Breast epithelium (tissue), 4 donors: ENCODE measurements at regions not wholly inside any gene's neighbourhood (a gene's known extent, or its start where the extent isn't known, plus 50 kb on each side); places are given as distances from the start of the nearest gene placed in this dataset.

ENCODE experiments used
- DNase-seq, 2 donors: peaks; one replicate each; pipeline ENCODE4 v3.0.0-alpha.2; 2019; ENCODE audit warnings: low spot score in 2 of 2
- H3K27ac ChIP-seq, 2 donors: fragments of 200-600 bp; sonication (generic) in 1 of 2; one replicate each; pipeline ENCODE4 v1.5.1; 2016 to 2019; ENCODE audit warnings: mild to moderate bottlenecking in 1 of 2
- H3K27me3 ChIP-seq, 2 donors: fragments of 200-600 bp; sonication (generic) in 1 of 2; one replicate each; pipeline versions ENCODE4 v1.5.1 to v1.6.0; 2017 to 2019; ENCODE audit warnings: control low read depth in 1 of 2, mild to moderate bottlenecking in 1 of 2
- H3K36me3 ChIP-seq: fragments of 200-600 bp; one replicate; pipeline ENCODE4 v1.5.1; 2019
- H3K4me1 ChIP-seq, 2 donors: fragments of 200-600 bp; sonication (generic); one replicate each; pipeline ENCODE4 v1.5.1; 2016 to 2019; ENCODE audit warnings: control low read depth in 1 of 2
- H3K4me3 ChIP-seq, 3 donors: fragments of 200-600 bp; sonication (generic); 1 replicate in 2 of 3; 2 replicates in 1 of 3; pipeline ENCODE4 v1.5.1; 2016 to 2019; ENCODE audit warnings: mild to moderate bottlenecking in 3 of 3, moderate library complexity in 2 of 3
- H3K9me3 ChIP-seq, 2 donors: fragments of 200-600 bp; sonication (generic) in 1 of 2; one replicate each; pipeline ENCODE4 v1.5.1; 2016 to 2019; ENCODE audit warnings: control low read depth in 1 of 2
- POLR2A ChIP-seq: fragments of 450-650 bp; IDR thresholded peaks from one replicate; pipeline ENCODE4 v1.6.1; 2016; ENCODE audit warnings: antibody characterized with exemption, mild to moderate bottlenecking, moderate library complexity
- POLR2AphosphoS5 ChIP-seq, 3 donors: sonication (generic); formaldehyde crosslinking; IDR thresholded peaks; one replicate each; pipeline ENCODE4 v1.6.1; 2017; ENCODE audit warnings: antibody characterized with exemption in 3 of 3
- intact Hi-C: fragments of 100-400 bp; cut with DNase I; formaldehyde crosslinking; loops from one replicate; pipeline ENCODE4 v1.15.1; 2023; ENCODE audit warnings: low total_unique reads
- TF ChIP-seq, protein P1 (sequence below), 3 donors: fragments of 450-650 bp; IDR thresholded peaks; one replicate each; pipeline ENCODE4 v1.5.1; 2016 to 2017; ENCODE audit warnings: antibody characterized with exemption in 3 of 3, mild to moderate bottlenecking in 3 of 3, moderate library complexity in 3 of 3

DNA sequence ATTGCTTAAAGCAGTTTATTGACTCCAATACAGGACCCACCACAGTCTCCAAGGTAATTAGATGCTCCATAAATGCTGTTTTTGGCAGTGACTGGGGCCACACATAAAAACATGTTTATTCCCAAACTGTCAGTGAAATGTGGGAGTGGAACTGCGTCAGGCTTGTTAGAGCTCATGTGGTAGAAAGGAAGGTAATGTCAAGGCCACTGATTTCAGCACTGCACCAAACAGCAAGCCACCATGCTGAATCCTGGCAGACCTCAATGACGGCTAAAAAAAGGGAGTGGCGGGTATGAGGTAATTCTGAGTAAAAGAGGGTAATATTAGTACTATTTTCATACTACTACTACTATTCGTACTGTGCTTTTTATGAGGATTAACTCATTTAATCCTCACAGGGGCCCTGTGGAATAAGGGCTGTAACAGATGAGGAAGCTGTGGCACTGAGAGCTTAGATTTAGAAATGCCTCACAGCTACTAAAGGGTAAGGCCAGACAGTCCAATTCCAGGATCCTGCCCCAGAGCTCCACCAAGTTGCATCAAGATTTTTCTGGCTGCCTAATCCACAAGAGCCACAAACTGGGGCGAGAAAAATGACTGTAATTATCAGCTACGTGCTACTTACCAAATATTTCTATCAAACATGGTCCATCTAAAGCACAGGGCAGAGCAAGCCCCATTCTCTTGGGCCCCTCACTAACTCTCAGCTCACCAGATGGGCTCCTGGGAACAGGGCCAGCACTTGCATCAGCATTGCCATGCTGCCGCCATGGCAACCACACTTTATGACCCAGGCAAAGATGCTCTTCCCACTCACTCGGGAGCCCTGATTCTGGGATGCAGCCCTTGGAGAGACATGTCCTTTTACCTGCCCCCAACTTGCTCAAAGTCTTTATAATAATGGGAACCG, 83.6 kb upstream of the SPATA12 start:
- TF ChIP-seq POLR2A (no peak), POLR2AphosphoS5 (IDR thresholded peaks at IDR 0.05) (no peak)
- TF ChIP-seq, protein P1, sequence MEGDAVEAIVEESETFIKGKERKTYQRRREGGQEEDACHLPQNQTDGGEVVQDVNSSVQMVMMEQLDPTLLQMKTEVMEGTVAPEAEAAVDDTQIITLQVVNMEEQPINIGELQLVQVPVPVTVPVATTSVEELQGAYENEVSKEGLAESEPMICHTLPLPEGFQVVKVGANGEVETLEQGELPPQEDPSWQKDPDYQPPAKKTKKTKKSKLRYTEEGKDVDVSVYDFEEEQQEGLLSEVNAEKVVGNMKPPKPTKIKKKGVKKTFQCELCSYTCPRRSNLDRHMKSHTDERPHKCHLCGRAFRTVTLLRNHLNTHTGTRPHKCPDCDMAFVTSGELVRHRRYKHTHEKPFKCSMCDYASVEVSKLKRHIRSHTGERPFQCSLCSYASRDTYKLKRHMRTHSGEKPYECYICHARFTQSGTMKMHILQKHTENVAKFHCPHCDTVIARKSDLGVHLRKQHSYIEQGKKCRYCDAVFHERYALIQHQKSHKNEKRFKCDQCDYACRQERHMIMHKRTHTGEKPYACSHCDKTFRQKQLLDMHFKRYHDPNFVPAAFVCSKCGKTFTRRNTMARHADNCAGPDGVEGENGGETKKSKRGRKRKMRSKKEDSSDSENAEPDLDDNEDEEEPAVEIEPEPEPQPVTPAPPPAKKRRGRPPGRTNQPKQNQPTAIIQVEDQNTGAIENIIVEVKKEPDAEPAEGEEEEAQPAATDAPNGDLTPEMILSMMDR (IDR thresholded peaks at IDR 0.05), result no peak
- intact Hi-C loops, result no loop called here
- no peaks in the 10 kb centered on the region for H3K4me1 ChIP-seq
- H3K36me3 ChIP-seq, result no peaks in the 10 kb centered on the region
- H3K9me3 ChIP-seq, result no peaks in the 10 kb centered on the region
- no peak overlapping the region for H3K4me3 ChIP-seq
- H3K27me3 ChIP-seq, result no peaks in the 10 kb centered on the region
- no peak for DNase-seq
- H3K27ac ChIP-seq, result peak overlapping the region in 1 of 2 donors; percentile 43

DNA sequence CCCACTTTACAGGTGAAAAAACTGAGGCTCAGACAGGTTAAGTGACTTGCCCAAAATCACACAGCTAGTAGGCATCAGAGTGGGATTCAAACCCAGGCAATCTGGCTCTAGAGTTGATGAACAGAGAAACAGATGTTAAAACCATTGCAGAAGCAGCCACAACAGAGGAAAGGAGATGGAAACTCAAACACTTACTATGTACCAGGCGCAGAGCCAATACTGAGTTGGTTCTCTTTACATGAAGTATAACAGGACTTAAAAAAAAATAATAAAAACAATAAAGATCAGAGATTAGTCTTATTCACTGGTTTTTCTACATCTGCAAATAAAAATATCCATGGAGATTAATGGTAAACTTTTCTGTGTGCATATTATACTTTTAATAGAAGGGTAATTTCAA, 84.9 kb upstream of the SPATA12 start:
- Histone ChIP-seq H3K4me3 (no peak overlapping the region), H3K27me3 (no peaks in the 10 kb centered on the region), H3K27ac (no peak overlapping the region), H3K9me3 (no peaks in the 10 kb centered on the region), H3K4me1 (no peaks in the 10 kb centered on the region), H3K36me3 (no peaks in the 10 kb centered on the region)
- no peak for DNase-seq
- TF ChIP-seq POLR2A, result no peak
- no peak for TF ChIP-seq POLR2AphosphoS5 (IDR thresholded peaks at IDR 0.05)
- TF ChIP-seq, protein P1 (IDR thresholded peaks at IDR 0.05), result no peak
- intact Hi-C loops, result no loop called here

DNA sequence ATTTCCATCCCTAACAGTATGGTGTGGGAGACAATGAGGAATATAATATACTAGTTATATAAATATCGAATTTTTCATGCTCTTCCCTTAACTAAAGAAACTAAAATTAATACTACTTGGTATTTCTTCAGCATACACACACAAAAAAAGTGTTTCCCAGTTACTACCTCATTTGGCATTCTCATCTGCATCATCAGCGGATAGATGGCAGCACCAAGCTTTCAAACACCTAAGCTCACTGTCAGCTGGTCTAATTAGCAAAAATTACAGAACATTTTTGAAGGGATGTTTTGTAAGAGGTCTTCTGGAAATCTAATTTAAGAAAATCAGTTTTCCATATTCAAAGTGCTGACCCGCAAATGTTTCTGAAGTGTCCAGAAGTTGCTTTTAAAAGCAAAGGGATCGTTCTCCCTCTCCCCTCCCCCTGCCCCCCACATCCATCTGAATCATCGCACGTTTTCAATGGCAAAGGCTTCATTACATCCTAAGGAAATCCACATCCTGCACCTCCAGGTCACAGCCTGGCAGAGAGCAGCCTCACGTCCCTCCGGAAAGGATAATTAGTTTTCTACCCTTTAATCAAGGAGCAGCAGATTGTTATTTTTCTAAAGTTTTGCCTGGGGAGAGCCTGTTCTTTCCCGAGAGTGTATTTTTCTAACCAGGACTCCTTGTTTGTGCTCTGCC, 86.1 kb upstream of the SPATA12 start:
- intact Hi-C loops, result no loop called here
- no peaks in the 10 kb centered on the region for H3K4me1 ChIP-seq
- H3K9me3 ChIP-seq, result no peaks in the 10 kb centered on the region
- no peaks in the 10 kb centered on the region for H3K36me3 ChIP-seq
- DNase-seq, result no peak
- TF ChIP-seq POLR2A, result no peak
- no peaks in the 10 kb centered on the region for H3K27me3 ChIP-seq
- no peak overlapping the region for H3K4me3 ChIP-seq
- H3K27ac ChIP-seq, result no peak overlapping the region

- Histone ChIP-seq H3K4me3 (no peak overlapping the region), H3K27ac (no peak overlapping the region), H3K4me1 (no peaks in the 10 kb centered on the region), H3K27me3 (no peaks in the 10 kb centered on the region), H3K36me3 (no peaks in the 10 kb centered on the region), H3K9me3 (no peaks in the 10 kb centered on the region)
- DNase-seq, result no peak
- TF ChIP-seq POLR2A (no peak), POLR2AphosphoS5 (IDR thresholded peaks at IDR 0.05) (no peak)
- TF ChIP-seq, protein P1 (IDR thresholded peaks at IDR 0.05), result no peak
- intact Hi-C loops, result no loop called here
These were observed 88.6 kb upstream of the SPATA12 start for GRCh38 chr3:56971816-56972215.

GRCh38 chr3:56971261-56971660, 89.2 kb upstream of the SPATA12 start:
- H3K4me3 ChIP-seq, result no peak overlapping the region
- H3K27ac ChIP-seq, result no peak overlapping the region
- no peaks in the 10 kb centered on the region for H3K27me3 ChIP-seq
- intact Hi-C loops, result no loop called here
- no peak for DNase-seq
- H3K9me3 ChIP-seq, result no peaks in the 10 kb centered on the region
- TF ChIP-seq POLR2AphosphoS5 (IDR thresholded peaks at IDR 0.05) (no peak), POLR2A (no peak)
- TF ChIP-seq, protein P1 (IDR thresholded peaks at IDR 0.05), result no peak
- H3K36me3 ChIP-seq, result no peaks in the 10 kb centered on the region
- no peaks in the 10 kb centered on the region for H3K4me1 ChIP-seq
